Cerebellar cortex (tissue), 1 donor: ENCODE measurements at regions not wholly inside any gene's neighbourhood (a gene's known extent, or its start where the extent isn't known, plus 50 kb on each side); places are given as distances from the start of the nearest gene placed in this dataset.
"Not testable (repeated sequence)": the region's sequence is repeated elsewhere in the genome, so short reads cannot be mapped to it uniquely, and the experiment has no call there.

Source experiments
- DNase-seq: peaks from one replicate; pipeline ENCODE4 v3.0.0-alpha.2; 2015; ENCODE audit warnings: low spot score

DNA sequence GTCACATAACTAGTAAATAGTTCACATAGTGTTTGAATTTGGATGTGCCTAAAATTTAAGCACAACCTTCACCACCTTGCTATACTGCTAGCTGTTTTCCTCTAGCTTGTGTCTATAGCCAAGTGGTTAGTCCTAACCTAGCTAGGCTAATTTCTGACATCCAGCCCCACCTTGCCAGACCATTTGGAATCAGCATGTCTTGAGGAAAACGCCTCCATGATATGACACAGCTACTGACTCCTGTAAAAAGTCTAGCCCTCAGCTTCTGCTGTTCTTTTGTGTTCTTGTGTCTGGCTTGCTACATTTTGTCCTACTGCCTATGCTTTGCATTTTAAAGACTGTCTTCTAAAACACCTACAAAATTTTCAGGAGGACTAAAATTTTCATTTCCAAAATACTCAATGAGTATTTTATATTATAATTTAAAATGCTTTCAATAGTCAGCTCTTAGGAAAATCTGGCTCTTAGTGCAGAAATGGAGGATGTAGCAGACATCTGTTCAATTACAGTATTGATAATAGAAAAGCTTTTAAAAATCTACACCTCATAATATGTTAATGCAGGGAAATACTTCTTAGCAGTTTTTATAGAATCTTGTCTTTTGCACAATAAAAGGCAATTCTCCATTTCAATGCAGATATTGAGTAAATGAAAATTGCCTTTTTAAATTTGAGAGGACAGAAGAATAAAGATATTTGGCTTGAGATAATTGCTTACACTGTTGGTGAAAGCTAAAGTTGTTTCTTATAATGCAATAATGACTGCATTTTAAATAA is 160.8 kb upstream of the APP start:
- DNase-seq, result no peak

DNA sequence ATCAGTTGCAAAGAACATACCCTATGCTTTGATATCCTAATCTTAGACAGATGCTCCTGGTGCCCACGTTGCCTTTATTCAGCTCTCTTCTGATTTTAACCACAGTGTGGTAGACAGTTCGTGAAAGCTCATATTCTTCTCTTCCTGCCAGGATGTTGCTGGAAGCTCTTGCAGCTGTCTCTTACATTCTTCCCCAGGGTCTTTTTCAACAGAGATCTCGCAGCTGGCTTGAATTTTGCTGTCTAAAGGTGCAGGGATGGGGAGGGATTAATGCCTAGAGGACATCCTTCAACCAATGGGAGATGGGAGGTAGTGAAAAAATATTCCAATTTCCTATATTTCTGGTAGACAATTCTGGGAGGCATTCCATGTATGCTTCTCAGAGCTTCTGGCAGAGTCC is 150.0 kb upstream of the APP start:
- no peak for DNase-seq

DNA sequence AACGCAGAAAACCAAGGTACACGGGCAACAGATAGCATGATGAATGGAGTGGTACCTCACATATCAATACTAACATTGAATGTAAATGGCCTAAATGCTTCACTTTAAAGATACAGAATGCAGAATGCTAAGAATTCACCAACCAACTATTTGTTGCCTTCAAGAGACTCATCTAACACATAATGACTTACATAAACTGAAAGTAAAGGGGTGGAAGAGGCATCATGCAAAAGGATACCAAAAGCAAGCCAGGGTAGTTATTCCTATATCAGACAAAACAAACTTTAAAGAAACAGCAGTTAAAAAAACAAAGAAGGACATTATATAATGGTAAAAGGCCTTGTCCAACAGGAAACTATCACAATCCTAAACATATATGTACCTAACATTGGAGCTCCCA is 137.1 kb upstream of the APP start:
- DNase-seq, result no peak

DNA sequence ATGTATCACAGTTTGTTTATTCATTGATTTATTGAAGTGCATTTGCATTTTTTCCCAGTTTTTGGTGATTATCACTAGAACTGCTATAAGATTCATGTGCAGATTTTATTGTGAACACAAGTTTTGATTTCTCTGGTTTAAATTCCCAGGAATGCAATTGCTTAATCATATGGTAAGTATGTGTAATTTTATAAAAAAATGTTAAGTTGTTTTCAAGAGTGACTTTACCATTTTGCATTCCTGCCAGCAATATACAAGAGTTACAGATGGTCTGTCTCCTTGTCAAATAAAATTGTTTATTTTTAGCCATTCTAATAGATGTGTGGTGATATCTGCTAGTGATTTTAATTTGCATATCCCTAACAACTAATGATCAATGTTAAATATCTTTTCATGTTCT is 127.3 kb upstream of the APP start:
- no peak for DNase-seq

GRCh38 chr21:26293141-26293946 is 122.8 kb upstream of the APP start:
- DNase-seq, result no peak

GRCh38 chr21:26288026-26288425 is 117.5 kb upstream of the APP start:
- no peak for DNase-seq

DNA sequence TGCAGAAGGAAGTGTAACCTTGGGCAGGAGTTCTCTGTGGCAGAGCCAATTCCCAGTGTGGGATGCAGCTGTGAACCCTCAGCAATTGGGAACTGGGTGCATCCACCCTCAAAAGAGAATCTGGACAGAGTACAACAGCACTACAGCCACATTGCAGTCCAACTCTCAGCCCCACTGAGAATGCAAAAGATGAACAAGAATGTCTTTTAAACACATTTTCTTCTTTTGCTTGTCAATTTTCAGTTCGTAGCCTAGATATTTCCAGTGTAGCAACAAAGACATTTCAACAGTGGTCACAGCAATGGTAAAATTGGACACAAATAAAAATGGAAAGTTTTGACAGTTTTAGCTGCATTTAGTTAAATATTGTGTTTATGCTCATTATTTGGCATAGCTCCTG is 114.0 kb upstream of the APP start:
- DNase-seq, result no peak

DNA sequence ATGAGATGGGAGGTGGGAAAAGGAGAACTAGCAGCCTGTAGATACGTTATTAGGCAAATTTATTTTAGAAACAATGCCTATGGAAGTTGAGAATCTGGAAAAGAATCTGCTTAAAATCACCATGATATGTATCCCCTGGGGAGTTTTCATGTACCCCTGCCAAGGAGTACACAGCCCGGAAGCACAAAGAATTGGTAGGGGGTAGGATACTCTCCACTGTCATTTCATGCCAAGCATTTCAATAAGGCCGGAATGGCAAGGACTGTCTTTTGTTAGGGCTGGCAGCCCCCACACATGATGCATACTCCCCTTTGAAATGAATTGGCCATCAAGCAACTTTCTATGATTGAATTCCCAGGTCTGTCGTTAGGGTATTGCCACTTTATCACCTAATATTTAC is 111.5 kb upstream of the APP start:
- no peak for DNase-seq

- no peak for DNase-seq
These were observed 110.9 kb upstream of the APP start for GRCh38 chr21:26281506-26281905.

DNA sequence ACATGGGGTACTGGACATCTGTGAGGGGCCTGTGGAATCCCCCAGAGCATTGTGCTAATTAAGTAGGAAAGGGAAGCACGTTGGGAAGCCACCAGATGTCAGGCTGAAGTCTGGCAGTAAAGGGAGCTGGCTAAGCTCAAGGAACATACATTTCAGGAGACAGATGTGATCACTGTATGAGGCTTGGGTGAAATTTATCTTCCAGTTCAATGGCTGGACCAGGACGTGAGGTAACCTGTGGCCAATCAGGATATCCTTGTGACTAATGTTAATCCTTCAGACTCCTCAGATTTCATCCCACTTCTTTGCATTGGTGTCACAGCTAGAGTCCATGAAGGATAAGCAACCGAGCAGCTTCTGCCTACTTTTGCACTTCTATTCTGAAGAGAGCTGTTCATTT is 110.2 kb upstream of the APP start:
- DNase-seq, result peak; percentile 2

GRCh38 chr21:26280148-26280547 is 109.6 kb upstream of the APP start:
- DNase-seq, result no peak

- no peak for DNase-seq
These were observed 105.2 kb upstream of the APP start for GRCh38 chr21:26275801-26276200.

- DNase-seq, result no peak
These were observed 103.2 kb upstream of the APP start for GRCh38 chr21:26273686-26274313.

- no peak for DNase-seq
These were observed 96.8 kb upstream of the APP start for GRCh38 chr21:26267389-26267788.

DNA sequence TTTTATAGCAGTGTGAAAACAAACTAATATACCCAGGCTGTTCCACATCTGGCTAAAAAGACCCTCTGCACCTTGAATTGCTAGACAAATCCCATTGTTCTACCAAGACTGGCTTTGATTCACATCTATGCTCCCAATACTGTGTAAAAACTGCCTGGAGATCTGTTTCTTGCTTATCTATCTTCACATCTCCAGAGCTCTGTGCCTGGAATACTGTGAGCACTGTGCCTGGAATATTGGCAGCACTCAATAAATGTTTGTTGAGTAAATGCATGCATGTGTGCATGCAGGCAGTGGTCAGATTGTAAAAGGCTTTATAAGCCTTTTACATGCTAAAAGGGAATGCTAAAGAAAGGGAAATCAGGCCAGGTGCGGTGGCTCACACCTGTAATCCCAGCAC is 75.5 kb upstream of the APP start:
- no peak for DNase-seq

- no peak for DNase-seq
These were observed 74.9 kb upstream of the APP start for GRCh38 chr21:26245428-26245827.

DNA sequence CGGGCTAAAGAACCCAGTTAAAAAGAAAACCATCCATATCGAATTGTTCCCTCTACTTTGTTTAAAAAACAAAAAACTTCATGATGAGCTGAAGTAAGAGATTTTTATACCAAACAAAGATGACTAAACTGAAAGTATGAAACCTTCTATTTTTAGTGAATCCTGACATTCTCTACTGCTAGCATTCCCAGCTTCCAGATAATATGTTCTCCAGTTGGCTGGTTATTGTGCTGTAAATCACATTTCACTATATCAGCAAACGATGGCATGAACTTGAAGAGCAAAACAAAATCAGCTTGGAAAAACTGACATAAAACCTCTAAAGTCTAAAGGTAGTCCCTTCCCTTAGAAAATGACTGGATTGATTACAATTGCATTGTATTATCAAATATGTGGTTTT is 68.1 kb upstream of the APP start:
- DNase-seq, result no peak

DNA sequence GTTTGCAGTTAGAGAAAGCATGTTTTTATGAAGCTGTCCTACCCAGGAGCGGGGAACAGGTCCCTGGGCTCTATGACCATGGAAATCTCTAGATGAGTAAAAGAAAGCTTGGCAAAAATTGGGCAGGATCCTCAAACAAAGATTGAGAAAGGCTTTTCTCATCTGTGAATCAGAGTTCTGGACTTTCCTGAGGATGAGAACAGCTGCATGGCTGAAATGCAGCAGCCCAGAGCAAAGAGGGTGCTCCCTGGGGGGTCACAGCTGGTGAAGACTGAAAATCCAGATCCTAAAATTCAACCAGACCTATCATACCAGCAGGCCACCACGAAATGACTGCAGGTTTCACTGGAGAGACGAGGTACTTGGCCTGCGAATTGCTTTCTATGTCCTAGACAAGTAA is 65.7 kb upstream of the APP start:
- no peak for DNase-seq

DNA sequence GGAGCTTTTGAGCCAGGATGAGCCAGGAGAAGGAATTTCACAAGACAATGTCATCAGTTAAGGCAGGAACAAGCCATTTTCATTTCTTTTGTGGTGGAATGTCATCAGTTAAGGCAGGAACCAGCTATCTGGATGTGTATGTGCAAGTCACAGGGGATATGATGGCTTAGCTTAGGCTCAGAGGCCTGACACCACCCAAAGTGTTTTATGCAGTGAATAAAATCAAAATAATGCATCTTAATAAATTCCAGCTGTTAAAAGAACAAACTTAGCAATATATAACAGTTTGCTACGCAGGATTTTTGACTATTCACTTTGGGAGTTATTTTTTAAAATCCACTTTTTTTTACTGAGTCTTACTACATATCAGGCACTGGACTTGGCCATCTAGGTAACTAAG is 62.7 kb upstream of the APP start:
- DNase-seq, result not testable (repeated sequence)

DNA sequence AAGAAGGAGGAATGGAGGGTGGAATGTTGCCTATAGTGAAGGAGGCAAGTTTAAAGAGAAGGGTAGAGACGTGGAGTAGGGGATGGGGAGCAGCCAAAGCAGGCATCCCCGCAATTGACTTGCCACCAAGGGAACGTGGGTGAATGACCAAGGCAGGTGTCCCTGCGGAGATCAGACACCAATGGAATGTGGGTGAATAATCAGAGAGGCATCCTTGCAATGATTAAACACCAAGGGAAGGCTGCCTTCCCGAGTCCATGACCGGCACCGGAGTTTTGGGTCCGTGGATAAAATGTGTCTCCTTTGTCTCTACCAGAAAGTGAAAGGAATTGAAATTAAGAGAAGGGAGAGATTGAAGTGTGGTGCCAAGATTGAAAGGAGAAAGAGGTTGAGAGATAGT is 61.9 kb upstream of the APP start:
- DNase-seq, result not testable (repeated sequence)

DNA sequence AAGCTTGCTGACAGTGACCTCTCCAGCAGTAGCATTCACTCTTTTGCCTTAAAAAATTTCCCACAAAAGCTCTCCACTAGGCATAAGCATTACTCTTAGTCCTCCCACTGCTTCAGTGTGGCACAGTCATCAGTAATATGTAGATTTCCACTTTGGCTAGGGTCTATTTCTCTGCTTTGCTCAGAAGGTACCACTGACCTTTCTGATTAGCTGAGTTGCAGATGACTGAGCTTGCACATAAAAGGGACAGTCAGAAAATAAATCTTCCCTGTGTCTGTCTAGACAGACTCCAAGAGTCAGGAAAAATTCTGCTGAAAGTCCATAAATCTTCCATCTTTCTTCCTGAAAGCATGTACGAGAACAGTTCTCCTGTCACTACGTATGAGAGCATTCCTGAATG is 56.6 kb upstream of the APP start:
- DNase-seq, result no peak

DNA sequence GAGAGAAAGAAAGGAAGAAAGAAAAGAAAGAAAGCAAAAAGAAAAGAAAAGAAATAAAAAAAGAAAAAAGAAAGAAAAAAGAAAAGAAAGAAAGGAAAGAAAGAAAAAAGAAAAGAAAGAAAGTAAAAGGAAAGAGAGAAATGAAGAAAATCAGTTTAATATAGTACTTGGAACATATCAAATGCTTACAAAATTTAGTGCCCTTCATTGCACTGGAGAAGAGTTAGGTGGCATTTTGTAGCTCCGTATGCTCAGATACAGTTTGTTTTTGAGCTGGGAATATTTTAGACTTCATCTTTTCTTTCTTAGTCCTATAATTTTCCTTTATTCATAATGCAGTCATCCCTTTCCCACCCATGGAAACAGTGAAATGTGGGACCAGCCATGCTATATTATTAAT is 56.2 kb upstream of the APP start:
- no peak for DNase-seq

DNA sequence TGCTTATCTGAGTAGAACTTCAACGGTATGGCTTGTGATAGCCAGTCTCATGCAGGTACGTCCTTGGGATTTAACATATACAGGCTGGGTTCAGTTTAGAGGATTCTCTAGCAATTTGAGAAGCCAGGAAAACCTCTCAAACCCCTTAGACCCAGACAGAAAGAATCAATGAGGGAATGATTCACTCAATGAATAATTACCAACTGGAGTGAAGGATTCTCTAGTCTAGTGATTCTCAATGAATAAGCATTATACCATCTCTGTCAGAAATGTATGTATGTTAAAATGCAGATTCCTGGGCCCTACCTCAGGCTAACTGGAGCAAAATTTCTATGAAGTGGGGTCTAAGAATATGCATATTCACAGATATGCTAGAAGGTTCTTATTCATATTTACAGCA is 54.5 kb upstream of the APP start:
- no peak for DNase-seq
